CD14-positive monocyte (primary cell): ENCODE measurements at regions not wholly inside any gene's neighbourhood (a gene's known extent, or its start where the extent isn't known, plus 50 kb on each side); places are given as distances from the start of the nearest gene placed in this dataset.

Experiments
- DNase-seq, 3 donors: peaks; one replicate each; pipeline ENCODE4 v3.0.0-alpha.2; 2011 to 2022
- H2AFZ ChIP-seq: 2 replicates; pipeline ENCODE4 v1.6.0; 2012; ENCODE audit warnings: mild to moderate bottlenecking, low read depth, low read length, inconsistent platforms; ENCODE audit not compliant: insufficient read depth, poor library complexity, severe bottlenecking
- H3K27ac ChIP-seq, 2 donors: 1 replicate in 1 of 2; 2 replicates in 1 of 2; pipeline ENCODE4 v1.5.1; 2012 to 2013; ENCODE audit warnings: low read length in 2 of 2, control low read depth in 1 of 2, inconsistent platforms in 1 of 2, low read depth in 1 of 2, mild to moderate bottlenecking in 1 of 2
- H3K27me3 ChIP-seq, 2 donors: one replicate each; pipeline versions ENCODE4 v1.6.0 to v1.6.1; 2011 to 2013; ENCODE audit warnings: low read length in 2 of 2; ENCODE audit not compliant: control insufficient read depth in 2 of 2, insufficient read depth in 2 of 2
- H3K36me3 ChIP-seq, 2 donors: replicated peaks in 1 of 2; 1 replicate in 1 of 2; 2 replicates in 1 of 2; pipeline versions ENCODE4 v1.5.1 to v1.6.1; 2012 to 2013; ENCODE audit warnings: low read length in 2 of 2, control low read depth in 1 of 2, inconsistent platforms in 1 of 2, mild to moderate bottlenecking in 1 of 2; ENCODE audit not compliant: insufficient read depth in 2 of 2, control insufficient read depth in 1 of 2
- H3K4me1 ChIP-seq, 2 donors: 1 replicate in 1 of 2; 2 replicates in 1 of 2; pipeline versions ENCODE4 v1.5.1 to v1.6.1; 2012 to 2013; ENCODE audit warnings: low read length in 2 of 2, control low read depth in 1 of 2, inconsistent platforms in 1 of 2, mild to moderate bottlenecking in 1 of 2, moderate library complexity in 1 of 2; ENCODE audit not compliant: insufficient read depth in 2 of 2, control insufficient read depth in 1 of 2
- H3K4me2 ChIP-seq: replicated peaks from 2 replicates; pipeline ENCODE3; 2012; ENCODE audit warnings: low read length, moderate library complexity, mild to moderate bottlenecking; ENCODE audit not compliant: poor library complexity, severe bottlenecking; ENCODE audit errors: extremely low read depth
- H3K4me3 ChIP-seq, 3 experiments: fragments of 200-600 bp in 1 of 3; sonication (generic) in 1 of 3; replicated peaks in 1 of 3; 1 replicate in 2 of 3; 2 replicates in 1 of 3; pipeline ENCODE4 v1.5.1; 2011 to 2013; ENCODE audit warnings: low read length in 3 of 3, mild to moderate bottlenecking in 3 of 3, control low read depth in 2 of 3, low read depth in 2 of 3, inconsistent platforms in 1 of 3, moderate library complexity in 1 of 3
- H3K79me2 ChIP-seq: 2 replicates; pipeline ENCODE4 v1.6.0; 2012; ENCODE audit warnings: mild to moderate bottlenecking, control low read depth, inconsistent platforms, low read length, moderate library complexity; ENCODE audit not compliant: insufficient read depth
- H3K9ac ChIP-seq: 2 replicates; pipeline ENCODE4 v1.6.0; 2017; ENCODE audit warnings: low read length, mild to moderate bottlenecking; ENCODE audit not compliant: insufficient read depth, poor library complexity, severe bottlenecking
- H3K9me3 ChIP-seq, 2 donors: replicated peaks in 1 of 2; 1 replicate in 1 of 2; 2 replicates in 1 of 2; pipeline versions ENCODE4 v1.5.1 to v1.6.1; 2012 to 2013; ENCODE audit warnings: low read length in 2 of 2, control low read depth in 1 of 2; ENCODE audit not compliant: control insufficient read depth in 1 of 2, insufficient read depth in 1 of 2
- H4K20me1 ChIP-seq: 2 replicates; pipeline ENCODE4 v1.6.0; 2012; ENCODE audit warnings: mild to moderate bottlenecking, low read length, control low read depth, moderate library complexity; ENCODE audit not compliant: insufficient read depth
- H3K27ac Mint-ChIP-seq, 7 donors: one replicate each; pipeline ENCODE4 v1.8.0; 2020; ENCODE audit warnings: mild to moderate bottlenecking in 7 of 7, mixed read lengths in 7 of 7, moderate library complexity in 6 of 7, inconsistent platforms in 2 of 7
- H3K27me3 Mint-ChIP-seq, 3 donors: one replicate each; pipeline ENCODE4 v1.8.0; 2021 to 2022; ENCODE audit warnings: low read depth in 3 of 3, mild to moderate bottlenecking in 3 of 3, mixed read lengths in 3 of 3, moderate library complexity in 3 of 3, inconsistent platforms in 1 of 3
- H3K36me3 Mint-ChIP-seq, 2 donors: one replicate each; pipeline ENCODE4 v1.8.0; 2020; ENCODE audit warnings: mixed read lengths in 2 of 2, inconsistent platforms in 1 of 2, mild to moderate bottlenecking in 1 of 2
- H3K4me1 Mint-ChIP-seq: one replicate; pipeline ENCODE4 v1.8.0; 2020; ENCODE audit warnings: mild to moderate bottlenecking, mixed read lengths
- H3K4me3 Mint-ChIP-seq, 2 donors: one replicate each; pipeline ENCODE4 v1.8.0; 2020; ENCODE audit warnings: mild to moderate bottlenecking in 2 of 2, mixed read lengths in 2 of 2, moderate library complexity in 1 of 2
- H3K9me3 Mint-ChIP-seq, 7 donors: one replicate each; pipeline ENCODE4 v1.8.0; 2020 to 2022; ENCODE audit warnings: mixed read lengths in 7 of 7, mild to moderate bottlenecking in 6 of 7, moderate library complexity in 6 of 7, inconsistent platforms in 2 of 7
- WGBS: methylation state at CpG from one replicate; pipeline ENCODE4 v1.1.5; 2013; ENCODE audit warnings: missing lambda C conversion rate; ENCODE audit not compliant: insufficient coverage; 5-methylcytosine and 5-hydroxymethylcytosine counted together
- intact Hi-C, 2 donors: fragments of 100-400 bp; cut with micrococcal nuclease; formaldehyde crosslinking; loops; one replicate each; pipeline versions ENCODE4 v1.15.0 to v1.15.1; 2023
- TF ChIP-seq, protein P1 (sequence below): fragments of 200-600 bp; IDR thresholded peaks from one replicate; pipeline ENCODE4 v1.8.0; 2022; ENCODE audit warnings: antibody characterized with exemption, mild to moderate bottlenecking

DNA sequence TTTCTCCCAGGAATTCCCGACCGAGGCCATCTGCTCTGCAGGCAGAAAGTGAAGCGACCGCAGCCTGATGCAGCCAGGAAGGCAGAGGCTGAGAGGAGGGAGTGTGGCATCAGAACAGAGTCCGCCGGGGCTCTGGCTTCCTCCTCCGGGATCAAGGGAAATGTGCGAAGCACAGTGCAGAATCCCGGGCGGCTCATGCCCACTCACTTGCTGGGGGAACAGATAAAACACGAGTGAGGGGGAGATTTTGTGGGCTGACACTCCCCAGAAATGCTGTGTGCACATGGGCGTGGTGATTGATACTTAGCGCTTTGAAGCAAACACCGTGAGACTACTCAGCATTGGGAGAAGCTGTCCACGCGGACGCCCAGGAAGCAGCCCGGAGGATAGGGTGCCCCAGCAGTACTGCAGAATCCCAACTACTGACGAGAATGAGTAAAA, 75.3 kb upstream of the POMP start:
- H3K4me2 ChIP-seq, result no peak overlapping the region

DNA sequence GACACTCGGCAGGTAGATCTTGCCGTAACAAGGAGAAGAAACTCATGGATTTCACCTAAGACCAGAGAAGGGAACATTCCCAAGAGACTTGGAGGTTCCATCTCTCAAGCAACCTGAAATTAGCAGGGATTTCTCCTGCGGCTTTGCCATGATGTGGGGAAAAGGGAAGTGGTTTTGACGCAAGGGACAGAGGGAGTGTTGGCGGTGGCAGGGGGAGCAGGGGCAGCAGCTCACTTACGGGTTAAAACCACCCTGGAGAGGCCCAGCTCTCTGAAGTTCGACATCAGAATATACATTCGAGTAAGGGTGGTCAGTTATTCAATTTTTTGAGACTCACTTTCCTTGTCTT, 76.1 kb upstream of the POMP start:
- WGBS, result no CpG with 5 or more reads among the region's 8 CpGs
- intact Hi-C loops, result no loop called here

More for the DNA sequence above, 75.3 kb upstream of the POMP start:
- Histone ChIP-seq H3K4me3 (no peak overlapping the region), H2AFZ (no peak overlapping the region), H3K9ac (no peak overlapping the region), H3K27ac (no peak overlapping the region), H3K79me2 (no peaks in the 10 kb centered on the region), H3K9me3 (no peaks in the 10 kb centered on the region), H3K36me3 (no peaks in the 10 kb centered on the region), H3K4me1 (peaks cover 47 to 53% of the 10 kb centered on the region in 2 donors), H3K27me3 (no peaks in the 10 kb centered on the region), H4K20me1 (no peaks in the 10 kb centered on the region)
- Mint-ChIP-seq H3K36me3 (peaks cover 0 to 4% of the 10 kb centered on the region in 2 donors), H3K4me1 (peaks cover 59% of the 10 kb centered on the region), H3K27ac (peak overlapping the region in 1 of 7 donors; percentile 70), H3K27me3 (peaks cover 0 to 6% (median 0%) of the 10 kb centered on the region in 3 donors), H3K9me3 (peaks cover 0 to 2% (median 0%) of the 10 kb centered on the region in 7 donors), H3K4me3 (no peak overlapping the region)
- WGBS, result 92% methylated on average over 17 of the region's 19 CpGs
- TF ChIP-seq, protein P1, sequence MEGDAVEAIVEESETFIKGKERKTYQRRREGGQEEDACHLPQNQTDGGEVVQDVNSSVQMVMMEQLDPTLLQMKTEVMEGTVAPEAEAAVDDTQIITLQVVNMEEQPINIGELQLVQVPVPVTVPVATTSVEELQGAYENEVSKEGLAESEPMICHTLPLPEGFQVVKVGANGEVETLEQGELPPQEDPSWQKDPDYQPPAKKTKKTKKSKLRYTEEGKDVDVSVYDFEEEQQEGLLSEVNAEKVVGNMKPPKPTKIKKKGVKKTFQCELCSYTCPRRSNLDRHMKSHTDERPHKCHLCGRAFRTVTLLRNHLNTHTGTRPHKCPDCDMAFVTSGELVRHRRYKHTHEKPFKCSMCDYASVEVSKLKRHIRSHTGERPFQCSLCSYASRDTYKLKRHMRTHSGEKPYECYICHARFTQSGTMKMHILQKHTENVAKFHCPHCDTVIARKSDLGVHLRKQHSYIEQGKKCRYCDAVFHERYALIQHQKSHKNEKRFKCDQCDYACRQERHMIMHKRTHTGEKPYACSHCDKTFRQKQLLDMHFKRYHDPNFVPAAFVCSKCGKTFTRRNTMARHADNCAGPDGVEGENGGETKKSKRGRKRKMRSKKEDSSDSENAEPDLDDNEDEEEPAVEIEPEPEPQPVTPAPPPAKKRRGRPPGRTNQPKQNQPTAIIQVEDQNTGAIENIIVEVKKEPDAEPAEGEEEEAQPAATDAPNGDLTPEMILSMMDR, result no peak
- no peak for DNase-seq
- intact Hi-C loops, result no loop called here

More for the DNA sequence above, 76.1 kb upstream of the POMP start:
- Histone ChIP-seq H3K36me3 (no peaks in the 10 kb centered on the region), H2AFZ (no peak overlapping the region), H3K4me3 (no peak overlapping the region), H3K4me1 (peaks cover 41 to 45% of the 10 kb centered on the region in 2 donors), H4K20me1 (no peaks in the 10 kb centered on the region), H3K4me2 (no peak overlapping the region), H3K9ac (no peak overlapping the region), H3K27me3 (no peaks in the 10 kb centered on the region), H3K79me2 (no peaks in the 10 kb centered on the region), H3K9me3 (no peaks in the 10 kb centered on the region), H3K27ac (no peak overlapping the region)
- peaks cover 0 to 2% (median 0%) of the 10 kb centered on the region in 7 donors for H3K9me3 Mint-ChIP-seq
- peaks cover 4 to 6% (median 4%) of the 10 kb centered on the region in 3 donors for H3K27me3 Mint-ChIP-seq
- DNase-seq, result peak in 2 of 3 donors; percentile 29 to 69
- peak overlapping the region; percentile 9 to 77 (median 27) for H3K27ac Mint-ChIP-seq
- peaks cover 0 to 4% of the 10 kb centered on the region in 2 donors for H3K36me3 Mint-ChIP-seq
- H3K4me1 Mint-ChIP-seq, result peaks cover 52% of the 10 kb centered on the region
- TF ChIP-seq, protein P1, result no peak
- H3K4me3 Mint-ChIP-seq, result peak overlapping the region; percentile 32 to 37
